ENCODE measurements at regions not wholly inside any gene's neighbourhood (a gene's known extent, or its start where the extent isn't known, plus 50 kb on each side); places are given as distances from the start of the nearest gene placed in this dataset.

DNA sequence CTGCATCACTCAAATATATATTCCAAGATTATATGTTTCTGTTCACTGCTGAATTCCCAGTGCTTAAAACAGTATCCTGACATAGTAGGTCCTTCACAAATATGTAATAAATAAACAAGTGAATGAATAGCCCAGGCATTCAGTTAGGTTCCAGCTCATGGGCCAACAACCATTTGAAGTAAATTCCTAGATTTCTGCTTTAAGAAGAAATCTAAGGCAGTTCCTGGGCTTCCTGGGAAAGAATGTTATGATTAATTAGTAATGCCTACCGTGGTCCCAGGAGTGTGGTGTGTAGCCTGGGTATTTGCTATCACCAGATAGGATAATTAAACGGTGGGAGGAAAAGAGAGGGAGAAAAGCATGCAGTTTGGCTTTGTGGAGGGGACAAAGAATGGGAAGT is 576.8 kb downstream of the SOX6 start:
- TF ChIP-seq, protein P1, sequence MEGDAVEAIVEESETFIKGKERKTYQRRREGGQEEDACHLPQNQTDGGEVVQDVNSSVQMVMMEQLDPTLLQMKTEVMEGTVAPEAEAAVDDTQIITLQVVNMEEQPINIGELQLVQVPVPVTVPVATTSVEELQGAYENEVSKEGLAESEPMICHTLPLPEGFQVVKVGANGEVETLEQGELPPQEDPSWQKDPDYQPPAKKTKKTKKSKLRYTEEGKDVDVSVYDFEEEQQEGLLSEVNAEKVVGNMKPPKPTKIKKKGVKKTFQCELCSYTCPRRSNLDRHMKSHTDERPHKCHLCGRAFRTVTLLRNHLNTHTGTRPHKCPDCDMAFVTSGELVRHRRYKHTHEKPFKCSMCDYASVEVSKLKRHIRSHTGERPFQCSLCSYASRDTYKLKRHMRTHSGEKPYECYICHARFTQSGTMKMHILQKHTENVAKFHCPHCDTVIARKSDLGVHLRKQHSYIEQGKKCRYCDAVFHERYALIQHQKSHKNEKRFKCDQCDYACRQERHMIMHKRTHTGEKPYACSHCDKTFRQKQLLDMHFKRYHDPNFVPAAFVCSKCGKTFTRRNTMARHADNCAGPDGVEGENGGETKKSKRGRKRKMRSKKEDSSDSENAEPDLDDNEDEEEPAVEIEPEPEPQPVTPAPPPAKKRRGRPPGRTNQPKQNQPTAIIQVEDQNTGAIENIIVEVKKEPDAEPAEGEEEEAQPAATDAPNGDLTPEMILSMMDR (CRISPR knock-in tag; IDR thresholded peaks at IDR 0.05), result no peak
- TF ChIP-seq CEBPG (CRISPR knock-in tag; IDR thresholded peaks at IDR 0.05) (no peak), SOX6 (IDR thresholded peaks at IDR 0.05) (no peak), SOX6 (CRISPR knock-in tag; IDR thresholded peaks at IDR 0.05) (no peak), ZNF709 (CRISPR knock-in tag; IDR thresholded peaks at IDR 0.05) (no peak), HOXA9 (CRISPR knock-in tag; IDR thresholded peaks at IDR 0.05; ENCODE audit: borderline replicate concordance) (no peak), PAX8 (CRISPR knock-in tag; IDR thresholded peaks at IDR 0.05; ENCODE audit: borderline replicate concordance) (no peak), ZNF331 (CRISPR knock-in tag; IDR thresholded peaks at IDR 0.05) (no peak), ZNF660 (CRISPR knock-in tag; IDR thresholded peaks at IDR 0.05; ENCODE audit: borderline replicate concordance, low read depth) (no peak), ZNF3 (CRISPR knock-in tag; IDR thresholded peaks at IDR 0.05) (no peak)
- TF ChIP-seq, protein P2, sequence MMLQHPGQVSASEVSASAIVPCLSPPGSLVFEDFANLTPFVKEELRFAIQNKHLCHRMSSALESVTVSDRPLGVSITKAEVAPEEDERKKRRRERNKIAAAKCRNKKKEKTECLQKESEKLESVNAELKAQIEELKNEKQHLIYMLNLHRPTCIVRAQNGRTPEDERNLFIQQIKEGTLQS (CRISPR knock-in tag; IDR thresholded peaks at IDR 0.05), result no peak
